IMR-90 (cell line): ENCODE measurements at regions not wholly inside any gene's neighbourhood (a gene's known extent, or its start where the extent isn't known, plus 50 kb on each side); places are given as distances from the start of the nearest gene placed in this dataset.

ENCODE experiments used
- ATAC-seq: fragments of 200-7000 bp; cut with Tn5 transposase; 2 replicates; pipeline ENCODE4 v1.9.1; 2020; ENCODE audit warnings: low read depth, mild to moderate bottlenecking, moderate library complexity
- BruUV-seq: library from RNA; stranded (reverse); fragments of 400-500 nt; replicated peaks from 2 replicates; lab custom pipeline; 2021; lab: Mats Ljungman, UMichigan
- CTCF ChIA-PET: fragments of 300-600 bp; formaldehyde crosslinking; extraction: SDS; loops from one replicate; lab custom pipeline; 2021; ENCODE audit warnings: antibody characterized with exemption; lab: Yijun Ruan, JAX
- POLR2A ChIA-PET: fragments of 300-600 bp; sonication (Branson Sonifier 250); formaldehyde crosslinking; loops from one replicate; lab custom pipeline; 2022; ENCODE audit warnings: antibody characterized with exemption; ENCODE audit not compliant: unreplicated experiment; lab: Charles Lee
- DNase-seq: peaks from one replicate; pipeline ENCODE4 v3.0.0; 2013
- H2AFZ ChIP-seq: replicated peaks from 2 replicates; pipeline ENCODE3; 2013; ENCODE audit warnings: low read length, mild to moderate bottlenecking; ENCODE audit not compliant: poor library complexity
- H2AK5ac ChIP-seq: 2 replicates; pipeline ENCODE4 v1.6.1; 2013; ENCODE audit warnings: low read depth, low read length, inconsistent platforms
- H2AK9ac ChIP-seq: replicated peaks from 2 replicates; pipeline ENCODE3; 2013; ENCODE audit warnings: mild to moderate bottlenecking, low read depth, low read length, moderate library complexity; ENCODE audit not compliant: poor library complexity
- H2BK120ac ChIP-seq: 2 replicates; pipeline ENCODE4 v1.6.1; 2013; ENCODE audit warnings: low read depth, low read length, inconsistent platforms
- H2BK15ac ChIP-seq: 3 replicates; pipeline ENCODE4 v1.6.1; 2013; ENCODE audit warnings: low read depth, low read length, inconsistent platforms
- H2BK20ac ChIP-seq: 2 replicates; pipeline ENCODE4 v1.6.1; 2013; ENCODE audit warnings: low read depth, mild to moderate bottlenecking, inconsistent platforms, low read length, moderate library complexity
- H2BK5ac ChIP-seq: 2 replicates; pipeline ENCODE4 v1.6.1; 2013; ENCODE audit warnings: mild to moderate bottlenecking, low read depth, low read length, inconsistent platforms; ENCODE audit not compliant: poor library complexity, severe bottlenecking
- H3K14ac ChIP-seq: replicated peaks from 2 replicates; pipeline ENCODE4 v1.6.1; 2013; ENCODE audit warnings: low read depth, low read length, inconsistent platforms
- H3K18ac ChIP-seq: 2 replicates; pipeline ENCODE4 v1.6.1; 2013; ENCODE audit warnings: low read depth, low read length, control low read depth
- H3K23ac ChIP-seq: 2 replicates; pipeline ENCODE4 v1.6.1; 2013; ENCODE audit warnings: low read depth, low read length, inconsistent platforms
- H3K27ac ChIP-seq: 2 replicates; pipeline ENCODE4 v1.5.1; 2013; ENCODE audit warnings: mild to moderate bottlenecking, control low read depth, low read length; ENCODE audit not compliant: insufficient read depth
- H3K27me3 ChIP-seq: 2 replicates; pipeline ENCODE4 v1.6.1; 2013; ENCODE audit warnings: low read length; ENCODE audit not compliant: control insufficient read depth, insufficient read depth
- H3K36me3 ChIP-seq: 2 replicates; pipeline ENCODE4 v1.6.1; 2013; ENCODE audit warnings: low read length, mixed read lengths; ENCODE audit not compliant: control insufficient read depth, insufficient read depth
- H3K4ac ChIP-seq: 2 replicates; pipeline ENCODE4 v1.6.1; 2013; ENCODE audit warnings: low read depth, low read length, inconsistent platforms
- H3K4me1 ChIP-seq: 2 replicates; pipeline ENCODE4 v1.6.1; 2013; ENCODE audit warnings: low read length, mixed read lengths; ENCODE audit not compliant: control insufficient read depth, insufficient read depth
- H3K4me2 ChIP-seq: 2 replicates; pipeline ENCODE4 v1.6.1; 2013; ENCODE audit warnings: low read depth, mild to moderate bottlenecking, control low read depth, low read length, moderate library complexity
- H3K4me3 ChIP-seq: 2 replicates; pipeline ENCODE4 v1.5.1; 2013; ENCODE audit warnings: low read depth, mild to moderate bottlenecking, control low read depth, low read length, moderate library complexity; ENCODE audit not compliant: insufficient read depth
- H3K56ac ChIP-seq: 2 replicates; pipeline ENCODE4 v1.6.1; 2013; ENCODE audit warnings: low read length, inconsistent platforms; ENCODE audit not compliant: insufficient read depth; ENCODE audit errors: extremely low read depth
- H3K79me1 ChIP-seq, 2 experiments: 2 replicates each; pipeline ENCODE4 v1.6.1; 2013; ENCODE audit warnings: low read length in 2 of 2, inconsistent platforms in 1 of 2, low read depth in 1 of 2
- H3K9ac ChIP-seq: 2 replicates; pipeline ENCODE4 v1.6.1; 2013; ENCODE audit warnings: low read depth, low read length, control low read depth
- H3K9me1 ChIP-seq: 2 replicates; pipeline ENCODE4 v1.6.1; 2013; ENCODE audit warnings: low read length, inconsistent platforms; ENCODE audit not compliant: insufficient read depth
- H3K9me3 ChIP-seq: 2 replicates; pipeline ENCODE4 v1.6.1; 2013; ENCODE audit warnings: low read length; ENCODE audit not compliant: control insufficient read depth, insufficient read depth
- H4K20me1 ChIP-seq: 2 replicates; pipeline ENCODE4 v1.6.1; 2013; ENCODE audit warnings: low read length, inconsistent platforms; ENCODE audit not compliant: insufficient read depth
- H4K5ac ChIP-seq: 2 replicates; pipeline ENCODE4 v1.6.1; 2013; ENCODE audit warnings: mild to moderate bottlenecking, low read depth, low read length, control low read depth
- H4K8ac ChIP-seq, 2 experiments: 2 replicates each; pipeline ENCODE4 v1.6.1; 2013; ENCODE audit warnings: low read depth in 2 of 2, low read length in 2 of 2, control low read depth in 1 of 2, inconsistent platforms in 1 of 2
- H4K91ac ChIP-seq: 2 replicates; pipeline ENCODE4 v1.6.1; 2013; ENCODE audit warnings: low read depth, low read length, inconsistent platforms; ENCODE audit not compliant: insufficient read depth
- BHLHE40 ChIP-seq: fragments of 150-350 bp; IDR thresholded peaks from 2 replicates; pipeline ENCODE4 v1.6.1; 2016; ENCODE audit warnings: mild to moderate bottlenecking, low read depth, low read length
- CHD1 ChIP-seq: IDR thresholded peaks from 2 replicates; pipeline ENCODE4 v1.6.1; 2012; ENCODE audit warnings: low read depth, low read length, improper control_type of control experiment
- FOS ChIP-seq: fragments of 150-350 bp; IDR thresholded peaks from 2 replicates; pipeline ENCODE4 v1.6.1; 2016; ENCODE audit warnings: low read depth, low read length
- MAFK ChIP-seq: IDR thresholded peaks from 2 replicates; pipeline ENCODE4 v1.6.1; 2012; ENCODE audit warnings: low read depth, low read length, improper control_type of control experiment
- MXI1 ChIP-seq: IDR thresholded peaks from 2 replicates; pipeline ENCODE4 v1.6.1; 2012; ENCODE audit warnings: low read depth, mild to moderate bottlenecking, low read length, moderate library complexity, borderline replicate concordance
- NFE2L2 ChIP-seq: fragments of 150-350 bp; IDR thresholded peaks from 2 replicates; pipeline ENCODE4 v1.6.1; 2016; ENCODE audit warnings: low read depth, mild to moderate bottlenecking, low read length
- POLR2A ChIP-seq: IDR thresholded peaks from 2 replicates; pipeline ENCODE4 v1.6.1; 2012; ENCODE audit warnings: mild to moderate bottlenecking, low read depth, low read length
- RAD21 ChIP-seq: IDR thresholded peaks from 2 replicates; pipeline ENCODE4 v1.6.1; 2012; ENCODE audit warnings: low read length, improper control_type of control experiment
- RCOR1 ChIP-seq: IDR thresholded peaks from 2 replicates; pipeline ENCODE4 v1.6.1; 2012; ENCODE audit warnings: mild to moderate bottlenecking, low read length, improper control_type of control experiment; ENCODE audit not compliant: insufficient replicate concordance
- RFX5 ChIP-seq: IDR thresholded peaks from 2 replicates; pipeline ENCODE4 v1.8.0; 2012; ENCODE audit warnings: low read depth, mild to moderate bottlenecking, low read length, moderate library complexity
- WGBS, 2 experiments: methylation state at CpG; one replicate each; pipeline versions ENCODE4 v1.1.5 to v1.1.7; 2013; ENCODE audit warnings: missing lambda C conversion rate in 2 of 2; ENCODE audit not compliant: insufficient read length in 1 of 2; ENCODE audit errors: extremely low coverage in 2 of 2; 5-methylcytosine and 5-hydroxymethylcytosine counted together
- dilution Hi-C: fragments of 300-500 bp; cut with HindIII; formaldehyde crosslinking; loops from one replicate; pipeline ENCODE4 v1.14.3; 2018; ENCODE audit warnings: low sequenced_read_pairs; ENCODE audit not compliant: unreplicated experiment
- in situ Hi-C: fragments of 300-500 bp; cut with MboI; formaldehyde crosslinking; loops from 3 replicates; pipeline ENCODE4 v1.14.3; 2019; ENCODE audit warnings: low sequenced_read_pairs, inconsistent platforms, mixed read lengths
- intact Hi-C: fragments of 100-400 bp; cut with micrococcal nuclease; formaldehyde crosslinking; loops from 2 replicates; pipeline ENCODE4 v1.10.0; 2022
- TF ChIP-seq, protein P1 (sequence below): fragments of 150-350 bp; IDR thresholded peaks from 2 replicates; pipeline ENCODE4 v1.6.1; 2016; ENCODE audit warnings: low read depth, mild to moderate bottlenecking, low read length, moderate library complexity, borderline replicate concordance
- TF ChIP-seq, protein P2 (sequence below): conservative IDR thresholded peaks from 2 replicates; pipeline ENCODE4 v1.5.1; 2012; ENCODE audit warnings: mild to moderate bottlenecking, low read depth, low read length, improper control_type of control experiment
- TF ChIP-seq, protein P3 (sequence below): fragments of 150-350 bp; IDR thresholded peaks from 2 replicates; pipeline ENCODE4 v1.6.1; 2017; ENCODE audit warnings: mild to moderate bottlenecking, antibody characterized with exemption, low read length, low read depth

DNA sequence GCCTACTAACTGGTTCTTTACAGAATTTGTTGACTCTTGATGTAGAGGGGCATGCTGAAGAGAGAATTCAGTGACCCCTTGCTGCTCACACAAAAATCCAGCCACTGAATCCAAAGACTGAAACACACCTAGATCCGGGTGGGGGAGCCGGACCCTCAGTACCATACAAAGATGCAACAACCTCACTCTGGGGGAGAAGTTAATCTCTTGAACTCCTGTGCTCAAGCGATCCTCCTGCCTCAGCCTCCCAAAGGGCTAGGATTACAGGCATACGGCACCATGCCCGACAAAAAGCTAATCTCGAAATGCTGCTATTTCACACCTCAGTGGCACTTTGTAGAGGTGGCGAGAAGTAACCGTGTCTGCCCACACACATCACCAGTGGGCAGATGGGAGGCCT lies 88.8 kb upstream of the HELT start:
- no peak for TF ChIP-seq RFX5
- no peak for TF ChIP-seq BHLHE40
- no peak for TF ChIP-seq POLR2A
- no peak for TF ChIP-seq MXI1
- TF ChIP-seq RAD21 = no peak
- TF ChIP-seq CHD1 = no peak
- TF ChIP-seq MAFK = no peak
- TF ChIP-seq FOS = no peak
- no peak for TF ChIP-seq NFE2L2
- TF ChIP-seq, protein P1, sequence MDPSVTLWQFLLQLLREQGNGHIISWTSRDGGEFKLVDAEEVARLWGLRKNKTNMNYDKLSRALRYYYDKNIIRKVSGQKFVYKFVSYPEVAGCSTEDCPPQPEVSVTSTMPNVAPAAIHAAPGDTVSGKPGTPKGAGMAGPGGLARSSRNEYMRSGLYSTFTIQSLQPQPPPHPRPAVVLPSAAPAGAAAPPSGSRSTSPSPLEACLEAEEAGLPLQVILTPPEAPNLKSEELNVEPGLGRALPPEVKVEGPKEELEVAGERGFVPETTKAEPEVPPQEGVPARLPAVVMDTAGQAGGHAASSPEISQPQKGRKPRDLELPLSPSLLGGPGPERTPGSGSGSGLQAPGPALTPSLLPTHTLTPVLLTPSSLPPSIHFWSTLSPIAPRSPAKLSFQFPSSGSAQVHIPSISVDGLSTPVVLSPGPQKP = no peak
- TF ChIP-seq, protein P2, sequence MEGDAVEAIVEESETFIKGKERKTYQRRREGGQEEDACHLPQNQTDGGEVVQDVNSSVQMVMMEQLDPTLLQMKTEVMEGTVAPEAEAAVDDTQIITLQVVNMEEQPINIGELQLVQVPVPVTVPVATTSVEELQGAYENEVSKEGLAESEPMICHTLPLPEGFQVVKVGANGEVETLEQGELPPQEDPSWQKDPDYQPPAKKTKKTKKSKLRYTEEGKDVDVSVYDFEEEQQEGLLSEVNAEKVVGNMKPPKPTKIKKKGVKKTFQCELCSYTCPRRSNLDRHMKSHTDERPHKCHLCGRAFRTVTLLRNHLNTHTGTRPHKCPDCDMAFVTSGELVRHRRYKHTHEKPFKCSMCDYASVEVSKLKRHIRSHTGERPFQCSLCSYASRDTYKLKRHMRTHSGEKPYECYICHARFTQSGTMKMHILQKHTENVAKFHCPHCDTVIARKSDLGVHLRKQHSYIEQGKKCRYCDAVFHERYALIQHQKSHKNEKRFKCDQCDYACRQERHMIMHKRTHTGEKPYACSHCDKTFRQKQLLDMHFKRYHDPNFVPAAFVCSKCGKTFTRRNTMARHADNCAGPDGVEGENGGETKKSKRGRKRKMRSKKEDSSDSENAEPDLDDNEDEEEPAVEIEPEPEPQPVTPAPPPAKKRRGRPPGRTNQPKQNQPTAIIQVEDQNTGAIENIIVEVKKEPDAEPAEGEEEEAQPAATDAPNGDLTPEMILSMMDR = no peak
- TF ChIP-seq RCOR1 = no peak
- TF ChIP-seq, protein P3, sequence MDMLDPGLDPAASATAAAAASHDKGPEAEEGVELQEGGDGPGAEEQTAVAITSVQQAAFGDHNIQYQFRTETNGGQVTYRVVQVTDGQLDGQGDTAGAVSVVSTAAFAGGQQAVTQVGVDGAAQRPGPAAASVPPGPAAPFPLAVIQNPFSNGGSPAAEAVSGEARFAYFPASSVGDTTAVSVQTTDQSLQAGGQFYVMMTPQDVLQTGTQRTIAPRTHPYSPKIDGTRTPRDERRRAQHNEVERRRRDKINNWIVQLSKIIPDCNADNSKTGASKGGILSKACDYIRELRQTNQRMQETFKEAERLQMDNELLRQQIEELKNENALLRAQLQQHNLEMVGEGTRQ = no peak
- Histone ChIP-seq H3K4ac (no peak overlapping the region), H3K23ac (no peak overlapping the region), H3K27me3 (no peaks in the 10 kb centered on the region), H2AK9ac (no peak overlapping the region), H2BK15ac (no peak overlapping the region), H3K56ac (no peak overlapping the region), H3K18ac (no peak overlapping the region), H3K14ac (no peak overlapping the region), H3K9me1 (no peaks in the 10 kb centered on the region), H3K4me3 (no peak overlapping the region), H2AFZ (no peak overlapping the region), H3K27ac (no peak overlapping the region), H4K20me1 (no peaks in the 10 kb centered on the region), H3K9me3 (no peaks in the 10 kb centered on the region; the same call in 1 of the 2 replicates), H4K5ac (no peak overlapping the region), H2BK5ac (no peak overlapping the region), H3K4me1 (no peaks in the 10 kb centered on the region), H2BK20ac (no peak overlapping the region), H3K79me1 (no peaks in the 10 kb centered on the region), H4K8ac (no peak overlapping the region), H2BK120ac (no peak overlapping the region), H3K9ac (no peak overlapping the region), H4K91ac (no peak overlapping the region), H2AK5ac (no peak overlapping the region), H3K36me3 (no peaks in the 10 kb centered on the region), H3K4me2 (no peak overlapping the region)
- in situ Hi-C loops (no loop called here), dilution Hi-C loops (no loop called here), intact Hi-C loops (no loop called here)
- CTCF ChIA-PET = no interaction called here
- ATAC-seq (no peak), DNase-seq (no peak)
- BruUV-seq = no TSS peak
- 70% methylated on average over 2 of the region's 8 CpGs; no CpG with 5 or more reads in 1 of the 2 experiments for WGBS, 2 experiments
- POLR2A ChIA-PET = no interaction called here
